HG02870 (cell line): ENCODE measurements at regions not wholly inside any gene's neighbourhood (a gene's known extent, or its start where the extent isn't known, plus 50 kb on each side); places are given as distances from the start of the nearest gene placed in this dataset.

Experiments used
- ATAC-seq: cut with Tn5 transposase; IDR thresholded peaks from one replicate; pipeline ENCODE4 v1.9.1; 2021; ENCODE audit warnings: mild to moderate bottlenecking, moderate library complexity; ENCODE audit not compliant: unreplicated experiment

GRCh38 chr4:152164561-152164960, 371.3 kb downstream of the FBXW7 start:
- no peak for ATAC-seq

GRCh38 chr4:152162331-152162697, 373.6 kb downstream of the FBXW7 start:
- no peak for ATAC-seq

DNA sequence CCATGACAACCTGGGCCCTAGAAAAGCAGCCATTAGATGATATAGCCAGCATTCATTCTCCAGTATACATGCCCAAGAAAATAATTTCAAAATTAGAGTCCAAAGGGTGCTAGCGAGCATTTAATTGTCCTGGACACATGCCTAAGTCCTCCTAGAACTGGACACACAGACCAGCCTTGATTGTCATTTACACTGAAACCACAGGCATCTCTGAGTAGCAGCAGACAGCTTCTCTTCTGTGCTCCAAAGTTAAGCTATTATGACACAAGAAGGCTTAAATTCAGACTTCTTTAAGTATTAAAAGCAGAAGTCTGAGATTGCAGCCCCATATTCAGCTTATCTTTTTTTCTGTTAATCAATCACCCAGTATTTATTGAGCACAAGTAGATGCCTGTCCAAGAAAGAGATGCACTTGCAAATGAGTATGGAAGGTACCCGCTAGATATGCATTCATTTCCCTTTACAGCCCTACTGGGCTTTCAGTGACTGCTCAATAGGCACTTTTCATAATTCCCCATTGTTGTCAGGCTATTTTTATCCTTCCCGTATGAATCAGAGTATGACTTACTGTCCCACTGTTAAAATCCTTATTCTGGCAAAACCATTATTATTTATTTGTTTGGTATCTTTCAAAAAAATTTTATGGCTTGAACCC, 374.1 kb downstream of the FBXW7 start:
- ATAC-seq, result no peak

GRCh38 chr4:152160225-152160800, 375.6 kb downstream of the FBXW7 start:
- no peak for ATAC-seq

DNA sequence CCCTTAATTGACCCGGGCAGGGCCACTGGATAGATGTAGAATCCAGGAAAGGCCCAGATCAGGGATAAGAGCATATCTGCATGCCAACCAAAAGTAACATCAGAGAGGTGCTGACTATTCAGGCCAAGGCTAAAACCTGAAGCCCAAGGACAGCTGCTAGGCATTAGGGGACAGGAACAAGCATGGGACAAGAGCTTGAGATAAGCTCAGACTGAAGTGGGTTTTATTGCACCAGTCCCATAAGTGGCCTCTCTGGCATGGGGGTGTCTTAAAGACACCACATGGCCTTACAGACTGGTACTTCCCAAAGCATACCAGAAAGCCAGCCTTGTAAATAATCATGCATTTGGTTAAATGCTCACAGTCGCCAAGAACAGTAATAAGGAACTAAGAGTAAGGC, 376.1 kb downstream of the FBXW7 start:
- no peak for ATAC-seq

- ATAC-seq, result no peak
Observed at GRCh38 chr4:152158225-152158624, 377.7 kb downstream of the FBXW7 start.

- ATAC-seq, result no peak
Observed at GRCh38 chr4:152157629-152158028, 378.3 kb downstream of the FBXW7 start.

DNA sequence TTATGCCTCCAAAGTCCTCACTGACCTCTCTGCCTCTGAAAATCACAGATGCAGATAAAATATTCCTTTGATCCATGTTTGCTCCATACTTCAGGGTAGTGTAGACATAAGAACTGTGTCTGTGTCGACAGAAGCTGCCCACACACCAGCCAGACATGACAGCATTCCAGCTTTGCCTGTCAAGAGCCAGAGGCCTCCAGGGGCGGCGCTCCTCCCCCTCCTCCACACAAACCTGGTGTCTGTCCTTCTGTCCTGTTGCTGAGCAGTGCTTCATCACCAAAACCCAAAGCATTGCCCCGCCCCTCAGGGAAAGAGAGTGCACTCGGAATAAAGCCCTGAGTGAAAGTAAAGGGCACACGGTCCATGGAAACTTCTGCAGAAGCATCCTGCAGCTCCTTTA, 379.4 kb downstream of the FBXW7 start:
- no peak for ATAC-seq

- no peak for ATAC-seq
Observed at GRCh38 chr4:152155070-152155469, 380.8 kb downstream of the FBXW7 start.

GRCh38 chr4:152154433-152154832, 381.5 kb downstream of the FBXW7 start:
- ATAC-seq, result no peak

DNA sequence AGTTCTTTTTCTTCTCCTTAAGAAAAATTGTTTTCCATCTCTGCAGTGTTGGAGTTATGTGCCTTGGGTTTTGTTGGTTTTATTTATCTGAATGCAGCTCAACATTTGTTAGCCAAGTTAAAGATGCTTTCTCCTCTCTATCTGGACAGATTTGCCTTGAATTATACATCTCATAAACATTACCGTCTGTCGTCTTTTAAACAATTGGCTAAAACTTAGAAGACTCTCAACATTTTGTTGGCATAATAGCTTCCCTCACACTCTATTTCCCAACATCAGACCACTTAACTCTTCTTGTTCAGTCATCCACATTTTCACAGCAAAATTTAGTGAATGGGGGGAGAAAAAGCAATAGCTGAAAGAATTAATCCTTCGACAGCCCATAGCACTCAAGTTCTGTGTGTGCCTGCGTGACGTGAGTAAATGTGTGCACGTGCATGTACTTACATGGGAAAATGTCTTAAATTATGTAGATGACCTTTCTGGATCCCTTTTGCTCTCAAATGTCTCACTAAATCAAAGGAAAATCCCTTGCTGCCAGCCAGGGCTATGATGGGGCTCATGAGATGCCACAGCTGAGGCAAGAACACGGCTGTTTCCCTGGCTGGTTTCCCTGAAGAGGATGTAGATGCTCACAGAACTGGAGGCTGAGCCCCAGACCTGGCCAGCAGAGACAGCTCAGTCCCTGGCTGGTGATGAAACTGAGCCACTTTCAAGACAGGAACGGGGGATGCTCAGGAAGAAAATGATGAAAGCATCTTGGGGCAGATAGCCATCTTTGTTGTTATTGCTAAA, 382.2 kb downstream of the FBXW7 start:
- ATAC-seq, result no peak

DNA sequence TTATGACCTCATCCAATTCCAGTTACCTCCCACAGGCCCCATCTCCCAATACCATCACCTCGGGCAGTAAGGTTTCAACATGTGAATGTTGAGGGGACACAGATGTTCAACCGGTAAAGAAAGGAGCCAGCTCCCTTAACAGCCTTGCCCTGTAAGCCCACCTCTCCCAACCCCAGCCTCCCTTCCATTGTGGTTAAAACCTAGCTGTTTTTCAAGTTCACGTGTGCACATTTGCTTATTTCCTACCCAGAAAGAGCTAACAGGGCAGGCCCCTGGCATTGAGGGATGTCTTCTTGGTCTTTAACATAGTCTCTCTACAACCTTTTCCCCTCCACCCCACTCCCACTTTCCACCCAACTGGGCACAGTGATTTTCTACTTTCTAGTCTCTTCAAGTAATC, 385.7 kb downstream of the FBXW7 start:
- no peak for ATAC-seq

GRCh38 chr4:152149745-152150144, 386.1 kb downstream of the FBXW7 start:
- no peak for ATAC-seq

DNA sequence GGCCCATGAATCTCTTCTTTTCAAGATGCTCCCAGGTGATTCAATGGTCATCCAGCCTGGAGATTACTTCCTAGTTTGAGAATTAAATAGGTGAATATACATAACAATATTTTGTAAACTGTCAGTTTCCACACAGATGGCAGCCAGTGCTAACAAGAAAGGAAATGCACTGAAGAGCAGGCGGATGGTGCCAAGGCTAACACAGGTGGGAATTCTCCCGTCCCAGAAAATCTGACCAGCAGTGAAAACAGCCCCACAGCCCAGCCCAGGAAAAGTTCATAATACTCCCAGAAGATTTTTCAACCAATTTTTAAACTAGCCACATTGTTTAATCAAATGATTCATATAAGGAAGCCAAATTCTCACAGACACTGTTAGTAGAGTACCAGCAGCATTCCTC, 387.2 kb upstream of the GATB start:
- ATAC-seq, result no peak

GRCh38 chr4:152146244-152146643, 385.4 kb upstream of the GATB start:
- no peak for ATAC-seq

- no peak for ATAC-seq
Observed at GRCh38 chr4:152143806-152144205, 383.0 kb upstream of the GATB start.

DNA sequence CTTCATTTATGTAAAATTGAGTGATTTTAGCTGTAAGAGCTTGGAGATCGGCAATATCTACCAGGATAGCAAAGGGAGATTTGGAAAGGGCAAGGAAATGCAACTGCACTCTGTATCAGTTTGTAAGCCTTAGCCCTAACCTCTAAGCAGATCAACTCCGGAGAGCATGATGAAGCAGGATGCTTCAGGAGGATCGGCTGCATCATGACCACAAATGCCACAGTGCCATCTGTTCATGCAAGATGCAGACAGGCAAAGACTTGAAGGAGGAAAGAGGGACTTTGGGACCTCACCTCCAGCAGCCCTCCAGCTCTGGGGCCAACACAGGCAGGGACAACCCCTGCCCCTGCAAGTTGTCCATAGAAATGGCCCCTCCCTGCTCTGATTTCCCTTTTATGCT, 377.6 kb upstream of the GATB start:
- ATAC-seq, result no peak

GRCh38 chr4:152132776-152133175, 372.0 kb upstream of the GATB start:
- ATAC-seq, result no peak

DNA sequence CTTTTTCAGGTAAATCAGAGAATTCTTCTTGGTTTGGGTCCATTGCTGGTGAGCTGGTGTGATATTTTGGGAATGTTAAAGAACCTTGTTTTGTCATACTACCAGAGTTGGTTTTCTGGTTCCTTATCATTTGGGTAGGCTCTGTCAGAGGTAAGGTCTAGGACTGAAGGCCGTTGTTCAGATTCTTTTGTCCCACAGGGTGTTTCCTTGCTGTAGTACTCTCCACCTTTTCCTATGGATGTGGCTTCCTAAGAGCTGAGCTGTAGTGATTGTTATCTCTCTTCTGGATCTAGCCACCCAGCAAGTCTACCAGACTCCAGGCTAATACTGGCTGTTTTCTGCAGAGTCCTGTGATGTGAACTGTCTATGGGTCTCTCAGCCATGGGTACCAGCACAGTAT, 367.5 kb upstream of the GATB start:
- ATAC-seq, result no peak

DNA sequence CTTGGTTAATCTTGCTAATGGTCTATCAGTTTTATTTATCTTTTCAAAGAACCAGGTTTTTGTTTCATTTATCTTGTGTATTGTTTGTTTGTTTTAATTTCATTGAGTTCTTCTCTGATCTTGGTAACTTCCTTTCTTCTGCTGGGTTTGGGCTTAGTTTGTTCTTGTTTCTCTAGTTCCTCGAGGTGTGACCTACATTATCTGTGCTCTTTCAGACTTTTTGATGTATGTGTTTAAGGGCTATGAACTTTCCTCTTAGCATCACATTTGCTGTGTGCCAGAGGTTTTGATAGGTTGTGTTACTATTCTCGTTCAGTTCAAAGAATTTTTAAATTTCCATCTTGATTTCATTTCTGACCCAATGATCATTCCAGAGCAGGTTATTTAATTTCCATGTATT, 365.4 kb upstream of the GATB start:
- ATAC-seq, result no peak

DNA sequence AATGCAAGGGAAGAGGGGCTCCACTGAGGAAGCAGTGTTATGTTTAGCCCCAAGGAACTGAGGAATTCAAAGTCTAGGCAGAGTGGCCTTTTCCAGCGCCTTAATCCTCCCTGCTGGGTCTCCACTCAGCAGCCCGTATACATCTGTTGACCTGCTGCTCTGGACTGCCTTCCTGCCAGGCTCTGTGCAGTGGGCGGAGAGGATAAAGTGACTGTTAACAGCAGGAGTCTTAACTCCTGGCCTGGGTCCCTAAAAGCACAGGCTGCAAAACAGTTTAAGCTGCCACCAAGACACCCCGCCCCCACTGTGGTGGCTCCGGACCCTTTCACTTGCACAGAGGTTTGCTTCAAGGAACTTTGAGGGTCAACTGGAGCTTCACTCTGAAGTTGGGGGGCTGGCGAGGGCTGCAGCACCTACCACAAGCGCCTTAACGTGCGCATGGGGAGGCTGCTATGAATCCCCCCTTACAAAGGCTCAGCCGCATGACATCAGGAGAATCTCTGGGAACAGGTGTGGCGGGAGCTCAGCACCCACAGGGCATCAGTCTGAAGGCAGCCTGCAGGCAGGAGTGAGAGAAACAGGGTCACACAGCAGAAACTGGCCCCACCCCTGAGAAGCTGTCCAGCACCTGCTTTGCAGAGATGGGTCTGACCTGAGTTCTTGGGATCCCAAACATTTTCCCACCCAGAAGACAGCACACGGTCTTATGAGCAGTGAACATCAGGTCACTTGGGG, 358.2 kb upstream of the GATB start:
- no peak for ATAC-seq
